GM18867 (cell line): ENCODE measurements at regions not wholly inside any gene's neighbourhood (a gene's known extent, or its start where the extent isn't known, plus 50 kb on each side); places are given as distances from the start of the nearest gene placed in this dataset.

ENCODE experiments used
- ATAC-seq: cut with Tn5 transposase; IDR thresholded peaks from one replicate; pipeline ENCODE4 v1.9.1; 2021; ENCODE audit warnings: mild to moderate bottlenecking, moderate library complexity; ENCODE audit not compliant: unreplicated experiment

DNA sequence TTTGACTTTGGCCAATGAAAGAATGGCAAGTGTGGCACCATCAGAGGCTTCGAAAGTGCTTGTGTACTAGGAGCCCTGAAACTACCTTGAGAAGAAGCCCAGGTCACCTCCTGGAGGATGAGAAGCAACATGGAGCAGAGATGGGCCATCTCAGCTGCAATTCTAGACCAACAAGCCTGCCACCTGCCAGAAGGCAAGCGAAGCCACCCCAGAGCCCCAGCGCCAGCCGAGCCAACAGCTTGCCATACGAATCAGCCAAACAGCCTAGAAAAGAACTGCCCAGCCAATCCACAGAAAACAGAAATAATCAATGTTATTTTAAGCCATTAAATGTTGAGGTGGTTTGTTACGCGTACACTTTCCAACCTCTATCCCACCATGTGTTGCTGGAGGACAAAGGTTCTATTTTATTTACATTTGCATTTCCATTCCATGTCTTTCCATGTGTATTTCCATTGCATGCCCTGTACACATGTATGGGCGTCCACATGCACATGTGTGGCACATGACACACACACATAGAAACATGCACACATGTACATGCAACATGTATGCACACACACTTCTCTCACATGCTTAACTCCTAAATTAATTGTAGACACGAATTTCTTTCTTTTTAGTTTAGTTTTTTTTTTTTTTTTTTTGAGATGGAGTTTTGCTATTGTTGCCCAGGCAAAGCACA is 144.3 kb upstream of the TNRC6C start:
- no peak for ATAC-seq

GRCh38 chr17:77815127-77815905 is 143.2 kb upstream of the TNRC6C start:
- no peak for ATAC-seq

- no peak for ATAC-seq
These were observed 140.6 kb upstream of the TNRC6C start for GRCh38 chr17:77817953-77818352.

- no peak for ATAC-seq
These were observed 139.0 kb upstream of the TNRC6C start for GRCh38 chr17:77819497-77819896.

DNA sequence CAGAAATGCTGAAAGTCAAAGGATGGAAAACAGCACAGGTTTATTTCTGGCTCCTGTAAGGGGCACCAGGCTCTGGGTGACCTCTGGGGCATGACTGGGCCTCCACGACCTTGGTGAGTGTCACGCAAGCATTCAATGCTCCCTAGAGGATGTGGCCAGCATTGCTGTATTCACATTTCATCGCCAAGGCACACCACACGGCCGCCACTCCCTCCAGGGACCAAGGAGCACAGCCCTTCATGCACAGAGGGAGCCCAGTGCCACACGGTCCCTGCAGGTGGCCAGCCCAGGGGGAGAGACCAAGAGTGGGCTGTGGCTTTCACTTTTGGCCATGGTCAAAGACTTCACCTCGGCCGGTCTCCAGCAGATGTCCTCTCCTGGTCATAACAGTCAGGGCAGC is 137.4 kb upstream of the TNRC6C start:
- no peak for ATAC-seq

DNA sequence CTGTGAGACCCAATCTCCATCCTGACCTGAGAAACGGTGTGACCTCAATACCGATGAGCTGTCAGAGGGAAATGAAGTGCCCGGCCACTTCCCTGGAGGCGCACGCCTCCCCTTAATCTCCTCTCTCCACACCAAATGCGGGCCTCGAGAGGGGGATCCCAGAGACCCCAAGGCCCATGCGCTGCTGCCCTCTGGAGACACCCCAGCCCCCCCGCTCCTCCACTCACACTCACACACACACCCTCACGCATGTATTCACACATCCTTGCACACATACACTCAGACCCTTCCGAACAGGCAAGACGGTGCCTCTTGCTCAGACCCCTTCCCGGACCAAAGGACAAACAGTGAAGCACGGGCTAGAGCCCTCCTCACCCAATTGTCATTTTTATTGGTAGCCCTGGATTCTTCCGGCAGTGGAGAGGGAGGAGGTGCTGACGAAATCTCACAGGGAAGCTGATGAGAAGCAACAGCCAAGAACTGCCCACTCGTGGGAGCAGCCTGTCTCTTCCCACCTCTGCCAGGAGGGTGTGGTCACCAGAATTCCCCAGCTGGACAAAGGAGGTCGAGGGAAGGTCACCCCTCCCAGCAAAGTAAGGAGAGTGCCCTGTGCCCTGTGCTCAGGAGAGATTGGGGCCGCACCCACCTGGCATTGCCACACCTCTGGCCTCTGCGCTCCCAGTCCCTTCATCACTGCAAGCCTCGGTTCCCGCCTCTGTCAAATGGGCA is 136.0 kb upstream of the TNRC6C start:
- ATAC-seq: no peak

DNA sequence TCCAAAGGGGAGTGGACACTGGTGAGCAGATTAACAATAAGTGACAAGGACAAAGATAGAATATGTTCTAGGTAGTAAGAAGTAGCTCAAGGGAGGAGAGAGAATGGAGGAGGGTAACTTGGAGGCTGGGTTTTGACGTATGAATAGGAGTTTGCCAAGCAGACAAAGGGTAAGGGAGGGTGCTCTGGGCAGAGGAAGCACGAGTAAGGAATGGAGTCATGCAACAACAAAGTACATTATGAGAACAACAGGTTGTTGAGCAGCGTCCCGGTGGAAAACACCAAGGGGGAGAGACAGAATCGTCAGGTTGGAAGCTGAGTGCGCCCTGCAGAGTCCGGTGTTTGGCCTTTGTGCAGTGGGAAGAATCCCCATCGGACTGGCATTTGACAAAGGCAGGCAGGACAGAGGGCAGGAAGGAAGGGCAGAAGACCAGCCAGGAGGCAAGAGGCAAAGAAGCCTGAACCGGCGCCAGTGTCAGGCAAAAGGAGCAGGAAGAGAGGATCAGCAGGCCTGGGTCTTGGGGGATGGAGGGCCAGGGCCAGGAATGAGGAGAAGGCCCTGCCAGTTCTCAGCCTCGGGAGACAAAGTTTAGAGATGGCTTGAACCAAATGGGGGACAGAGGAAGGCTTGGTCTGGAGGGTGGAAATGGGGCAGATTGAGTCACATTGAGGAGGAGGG is 134.3 kb upstream of the TNRC6C start:
- ATAC-seq: no peak

- ATAC-seq: no peak
These were observed 133.7 kb upstream of the TNRC6C start for GRCh38 chr17:77824780-77825280.

DNA sequence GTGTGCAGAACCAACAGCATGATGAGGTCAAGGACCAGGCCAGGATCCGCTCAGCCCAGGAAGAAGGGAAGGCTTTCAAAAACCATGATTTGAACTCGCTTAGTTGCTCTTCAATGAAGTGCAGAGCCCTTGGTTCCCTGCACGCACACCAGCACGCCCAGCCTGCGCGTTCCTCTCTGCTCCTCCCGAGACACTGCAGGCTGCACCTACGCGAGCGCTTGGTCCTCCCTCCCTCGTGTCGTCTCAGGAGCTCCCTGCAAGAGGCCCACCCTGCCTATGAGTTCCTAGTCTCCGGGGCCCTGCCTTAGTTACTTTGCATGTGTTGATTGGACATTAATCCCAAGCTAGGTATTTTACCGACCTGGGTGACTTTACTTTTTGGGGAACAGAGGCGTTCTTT is 132.9 kb upstream of the TNRC6C start:
- ATAC-seq: no peak

DNA sequence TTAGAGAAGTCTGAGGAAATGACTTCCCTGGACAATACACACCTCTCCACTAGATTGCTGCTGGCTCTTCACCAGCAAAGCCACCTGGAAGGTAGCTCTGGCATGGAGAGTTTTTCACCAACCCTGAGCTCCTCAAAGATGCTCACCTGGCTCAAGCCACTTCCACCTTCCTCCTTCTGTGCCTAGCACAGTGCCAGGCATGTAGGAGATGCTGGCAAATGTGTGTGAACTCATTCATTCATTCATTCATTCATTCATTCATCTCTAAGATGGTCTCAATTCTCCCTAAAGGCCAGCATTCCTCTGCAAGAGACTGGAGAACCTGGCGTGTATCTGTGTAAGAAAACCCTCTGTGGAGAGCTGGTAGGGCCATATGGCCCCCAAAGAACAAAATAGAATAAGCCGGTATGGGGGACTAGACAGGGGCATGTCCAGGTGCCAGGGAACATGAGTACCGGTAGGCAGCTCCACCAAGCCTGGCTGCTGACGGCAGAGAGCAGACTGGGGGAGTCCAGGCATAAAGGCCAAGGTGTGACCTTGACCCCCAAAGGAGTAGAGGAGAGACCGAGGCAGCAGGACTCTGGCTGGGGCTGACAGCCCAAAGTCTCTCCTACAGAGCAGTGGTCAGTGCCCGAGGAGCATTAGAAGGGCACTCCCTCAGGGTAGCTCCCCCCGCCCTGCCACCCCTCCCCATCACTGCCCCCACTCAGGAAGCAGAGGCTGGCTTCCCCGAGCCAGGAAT is 132.2 kb upstream of the TNRC6C start:
- ATAC-seq: no peak

DNA sequence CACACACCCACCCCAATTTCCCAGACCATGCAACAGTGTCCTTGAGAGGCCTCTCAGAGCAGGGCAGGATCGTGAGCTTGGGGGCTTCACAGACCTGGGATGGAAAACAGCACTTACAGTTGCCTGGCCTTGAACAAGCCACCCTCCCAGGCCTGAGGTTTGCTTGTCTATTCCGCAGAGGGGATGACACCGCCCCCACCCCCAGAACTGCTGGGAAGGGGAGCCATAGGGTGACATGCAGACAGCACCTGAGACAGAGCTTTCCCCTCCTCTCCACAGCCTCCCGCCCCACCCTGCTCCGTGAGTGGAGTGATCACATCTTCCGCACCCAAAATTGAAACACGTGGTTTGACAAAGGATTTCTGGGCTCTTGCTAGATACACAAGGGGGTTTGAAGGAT is 131.5 kb upstream of the TNRC6C start:
- no peak for ATAC-seq

GRCh38 chr17:77827511-77827910 is 131.0 kb upstream of the TNRC6C start:
- no peak for ATAC-seq

GRCh38 chr17:77828749-77829539 is 129.6 kb upstream of the TNRC6C start:
- no peak for ATAC-seq

GRCh38 chr17:77829843-77830799 is 128.4 kb upstream of the TNRC6C start:
- no peak for ATAC-seq

- ATAC-seq: no peak
These were observed 127.6 kb upstream of the TNRC6C start for GRCh38 chr17:77830816-77831473.

DNA sequence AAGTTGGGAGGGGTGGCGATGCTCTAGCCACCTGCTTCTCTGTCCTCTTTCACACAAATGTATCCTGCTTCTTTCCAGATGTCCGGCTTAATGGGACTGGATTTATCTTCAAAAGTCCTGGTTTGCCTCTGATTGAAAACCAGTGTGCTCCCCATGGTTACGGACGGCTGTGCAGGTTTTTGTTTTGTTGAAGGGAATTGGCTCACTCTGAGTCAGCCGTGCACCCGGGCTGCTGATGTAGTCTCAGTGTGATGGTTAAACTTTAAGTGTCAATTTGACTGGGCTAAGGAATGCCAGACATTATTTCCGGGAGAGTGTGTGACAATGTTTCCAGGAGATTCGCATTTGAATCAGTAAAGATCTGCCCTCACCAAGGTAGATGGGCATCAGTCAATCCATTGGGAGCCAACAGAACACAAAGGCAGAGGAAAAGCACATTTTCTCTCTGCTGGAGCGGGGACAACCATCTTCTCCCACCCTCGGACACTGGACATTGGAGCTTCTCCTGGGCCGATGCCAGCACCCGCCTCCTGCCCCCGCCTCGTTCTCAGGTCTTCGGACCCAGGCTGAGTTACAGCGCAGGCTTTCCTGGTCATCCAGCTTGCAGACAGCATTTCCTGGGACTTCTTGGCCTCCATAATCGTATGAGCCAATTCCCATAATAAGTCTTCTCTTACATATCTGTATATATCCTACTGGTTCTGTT is 126.9 kb upstream of the TNRC6C start:
- ATAC-seq: no peak

DNA sequence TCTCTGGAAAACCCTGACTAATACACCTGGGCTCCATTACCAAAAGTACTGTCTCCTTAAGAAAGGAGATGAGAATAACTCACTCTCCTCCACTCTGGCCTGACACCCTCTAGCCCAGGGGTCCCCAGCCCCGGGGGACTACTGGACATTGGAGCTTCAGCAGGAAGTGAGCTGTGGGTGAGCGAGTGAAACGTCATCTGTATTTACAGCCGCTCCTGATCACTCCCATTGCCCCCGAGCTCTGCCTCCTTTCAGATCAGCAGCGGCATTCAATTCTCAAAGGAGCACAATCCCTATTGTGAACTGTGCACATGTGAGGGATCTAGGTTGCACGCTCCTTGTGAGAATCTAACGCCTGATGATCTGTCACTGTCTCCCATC is 126.3 kb upstream of the TNRC6C start:
- no peak for ATAC-seq
